HUES48 (cell line): ENCODE measurements at regions not wholly inside any gene's neighbourhood (a gene's known extent, or its start where the extent isn't known, plus 50 kb on each side); places are given as distances from the start of the nearest gene placed in this dataset.

Experiments
- H3K27ac ChIP-seq: one replicate; pipeline ENCODE4 v1.7.0; 2013; ENCODE audit warnings: low read depth, low read length, inconsistent platforms
- H3K27me3 ChIP-seq: 2 replicates; pipeline ENCODE4 v1.6.1; 2013; ENCODE audit warnings: mild to moderate bottlenecking, low read length; ENCODE audit not compliant: control insufficient read depth, insufficient read depth
- H3K36me3 ChIP-seq: 2 replicates; pipeline ENCODE4 v1.6.1; 2013; ENCODE audit warnings: low read length; ENCODE audit not compliant: control insufficient read depth, insufficient read depth
- H3K4me1 ChIP-seq: 2 replicates; pipeline ENCODE4 v1.6.1; 2013; ENCODE audit warnings: mild to moderate bottlenecking, low read length; ENCODE audit not compliant: control insufficient read depth, insufficient read depth
- H3K4me3 ChIP-seq: 2 replicates; pipeline ENCODE4 v1.5.1; 2013; ENCODE audit warnings: mild to moderate bottlenecking, low read depth, low read length
- H3K9ac ChIP-seq: 2 replicates; pipeline ENCODE4 v1.6.1; 2013; ENCODE audit warnings: mild to moderate bottlenecking, low read depth, low read length, moderate library complexity
- H3K9me3 ChIP-seq: 2 replicates; pipeline ENCODE4 v1.6.1; 2013; ENCODE audit warnings: low read length; ENCODE audit not compliant: control insufficient read depth, insufficient read depth

DNA sequence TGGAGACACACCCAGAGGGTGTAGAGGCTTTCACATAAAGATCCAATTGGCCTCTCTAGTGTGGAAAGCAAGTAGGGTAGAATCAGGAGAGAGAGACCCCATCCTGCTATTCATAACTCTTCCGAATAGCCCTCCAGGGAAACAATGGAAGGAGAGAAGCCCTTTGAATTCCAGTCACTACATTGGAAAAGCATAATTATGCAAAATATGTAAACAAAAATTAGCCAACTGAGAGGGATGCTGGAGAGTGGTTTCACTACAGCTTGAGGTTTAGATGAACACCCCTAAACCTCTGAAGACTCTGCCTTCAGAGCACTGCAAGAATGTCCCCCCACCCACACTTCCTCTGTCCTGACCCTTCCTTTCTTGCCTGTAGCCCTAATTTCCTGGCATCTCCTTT, 197.3 kb upstream of the ANKRD55 start:
- Histone ChIP-seq H3K27me3 (no peaks in the 10 kb centered on the region), H3K4me3 (no peak overlapping the region), H3K4me1 (no peaks in the 10 kb centered on the region), H3K9me3 (no peaks in the 10 kb centered on the region), H3K9ac (no peak overlapping the region), H3K27ac (no peak overlapping the region), H3K36me3 (no peaks in the 10 kb centered on the region)

- no peaks in the 10 kb centered on the region for H3K36me3 ChIP-seq
Measured at GRCh38 chr5:56429110-56429561, 196.0 kb upstream of the ANKRD55 start.

DNA sequence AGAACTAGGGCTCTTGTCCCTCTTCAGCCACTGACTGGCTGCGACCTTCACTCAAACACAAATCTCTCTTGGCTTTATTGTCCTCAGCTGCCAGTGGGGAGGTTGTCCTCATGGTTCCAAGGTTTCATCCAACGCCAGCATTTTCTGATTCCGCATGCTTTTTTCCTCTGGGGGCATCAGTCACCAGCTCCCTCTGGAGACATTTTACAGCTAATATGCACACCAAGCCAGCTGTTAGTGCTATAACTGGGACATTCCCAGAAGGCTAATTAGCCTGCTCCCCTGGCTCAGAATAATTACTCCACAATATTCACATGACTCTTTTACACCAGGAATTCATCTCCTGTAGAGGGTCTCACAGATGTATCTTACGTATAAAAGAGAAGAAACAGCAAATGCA, 193.6 kb upstream of the ANKRD55 start:
- H3K36me3 ChIP-seq, result no peaks in the 10 kb centered on the region
- no peak overlapping the region for H3K9ac ChIP-seq

More at GRCh38 chr5:56429110-56429561, 196.0 kb upstream of the ANKRD55 start:
- H3K27ac ChIP-seq, result no peak overlapping the region
- no peaks in the 10 kb centered on the region for H3K9me3 ChIP-seq
- H3K27me3 ChIP-seq, result no peaks in the 10 kb centered on the region
- no peaks in the 10 kb centered on the region for H3K4me1 ChIP-seq
- no peak overlapping the region for H3K9ac ChIP-seq
- no peak overlapping the region for H3K4me3 ChIP-seq

DNA sequence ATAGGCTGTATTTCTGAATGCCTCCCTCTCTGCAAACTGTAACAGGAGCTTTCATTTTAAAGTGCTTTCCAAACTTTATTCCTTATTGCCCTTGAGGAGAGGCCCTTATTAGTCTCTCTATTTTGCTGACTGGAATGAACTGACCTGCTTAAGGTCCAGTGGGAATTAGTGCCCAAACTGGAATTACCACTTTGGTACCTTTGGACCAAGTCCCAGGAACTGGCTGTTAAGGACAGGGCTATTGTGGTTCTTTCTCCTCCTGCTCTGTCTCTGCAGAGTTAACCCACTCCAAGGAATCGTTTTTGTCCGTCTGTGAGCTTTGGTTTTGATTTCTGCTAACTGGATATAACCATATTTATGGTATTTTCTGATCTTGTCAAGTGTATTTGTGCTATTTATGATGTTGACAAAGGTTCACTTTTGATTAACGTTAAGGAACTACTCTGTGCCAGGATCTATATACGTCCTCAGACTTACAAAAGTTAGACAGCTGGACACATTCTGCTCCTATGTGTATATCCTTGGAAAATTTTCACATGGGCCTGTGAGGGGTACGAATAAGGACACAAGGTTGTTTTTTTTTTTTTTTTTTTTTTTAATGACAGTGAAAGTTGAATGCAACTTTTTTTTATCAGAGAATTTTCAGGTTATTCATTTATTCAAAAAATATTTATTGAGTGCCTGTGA, 189.1 kb upstream of the ANKRD55 start:
- no peaks in the 10 kb centered on the region for H3K36me3 ChIP-seq
- no peak overlapping the region for H3K4me3 ChIP-seq
- no peak overlapping the region for H3K27ac ChIP-seq
- no peaks in the 10 kb centered on the region for H3K4me1 ChIP-seq
- H3K27me3 ChIP-seq, result no peaks in the 10 kb centered on the region
- no peaks in the 10 kb centered on the region for H3K9me3 ChIP-seq
- no peak overlapping the region for H3K9ac ChIP-seq

More for the DNA sequence above, 193.6 kb upstream of the ANKRD55 start:
- no peaks in the 10 kb centered on the region for H3K27me3 ChIP-seq
- no peak overlapping the region for H3K27ac ChIP-seq
- no peaks in the 10 kb centered on the region for H3K9me3 ChIP-seq
- no peaks in the 10 kb centered on the region for H3K4me1 ChIP-seq
- H3K4me3 ChIP-seq, result no peak overlapping the region

DNA sequence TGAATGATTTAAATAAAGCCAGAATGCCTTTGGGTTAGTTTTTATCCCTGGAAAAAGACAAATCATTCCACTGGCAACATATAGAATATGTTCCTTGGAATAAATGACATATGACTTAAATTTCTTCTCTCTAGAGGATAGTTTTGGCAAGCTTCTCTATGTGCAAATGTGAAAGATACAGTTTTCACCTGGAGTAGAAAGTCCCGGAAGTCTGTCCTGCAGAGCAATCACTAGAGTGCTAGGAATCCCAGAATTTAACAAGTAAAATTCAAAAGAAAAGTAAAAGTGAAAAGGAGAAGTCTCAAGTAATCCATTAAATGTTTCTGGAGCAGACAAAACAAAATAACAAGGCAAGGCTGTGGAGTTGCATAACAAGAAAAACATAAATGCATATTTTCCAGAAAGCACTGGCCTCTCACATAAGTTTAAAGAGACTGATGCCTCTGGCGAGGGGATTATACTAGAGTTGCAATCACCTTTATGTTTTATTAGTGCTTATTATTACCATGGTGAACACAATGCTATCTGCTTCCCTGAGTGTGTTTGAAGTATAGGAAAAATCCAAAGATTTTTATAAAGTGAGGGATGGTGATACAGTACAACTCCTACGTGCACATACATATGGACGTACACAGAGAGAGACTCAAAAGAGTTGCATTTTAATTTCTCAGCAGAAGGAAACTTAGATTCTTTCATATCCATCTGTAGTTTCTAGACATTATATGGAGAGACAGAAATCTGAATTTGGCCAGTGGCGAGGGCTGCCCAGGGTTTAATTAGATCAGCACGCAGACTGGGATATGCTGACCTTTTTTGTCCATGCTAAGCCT, 188.3 kb upstream of the ANKRD55 start:
- no peaks in the 10 kb centered on the region for H3K4me1 ChIP-seq
- no peak overlapping the region for H3K4me3 ChIP-seq
- no peaks in the 10 kb centered on the region for H3K27me3 ChIP-seq
- H3K36me3 ChIP-seq, result no peaks in the 10 kb centered on the region
- H3K27ac ChIP-seq, result no peak overlapping the region
- no peaks in the 10 kb centered on the region for H3K9me3 ChIP-seq
- H3K9ac ChIP-seq, result no peak overlapping the region

GRCh38 chr5:56420323-56420722, 187.2 kb upstream of the ANKRD55 start:
- no peak overlapping the region for H3K9ac ChIP-seq
- no peak overlapping the region for H3K27ac ChIP-seq
- H3K9me3 ChIP-seq, result no peaks in the 10 kb centered on the region
- H3K4me1 ChIP-seq, result no peaks in the 10 kb centered on the region
- no peak overlapping the region for H3K4me3 ChIP-seq
- no peaks in the 10 kb centered on the region for H3K36me3 ChIP-seq
- H3K27me3 ChIP-seq, result no peaks in the 10 kb centered on the region

DNA sequence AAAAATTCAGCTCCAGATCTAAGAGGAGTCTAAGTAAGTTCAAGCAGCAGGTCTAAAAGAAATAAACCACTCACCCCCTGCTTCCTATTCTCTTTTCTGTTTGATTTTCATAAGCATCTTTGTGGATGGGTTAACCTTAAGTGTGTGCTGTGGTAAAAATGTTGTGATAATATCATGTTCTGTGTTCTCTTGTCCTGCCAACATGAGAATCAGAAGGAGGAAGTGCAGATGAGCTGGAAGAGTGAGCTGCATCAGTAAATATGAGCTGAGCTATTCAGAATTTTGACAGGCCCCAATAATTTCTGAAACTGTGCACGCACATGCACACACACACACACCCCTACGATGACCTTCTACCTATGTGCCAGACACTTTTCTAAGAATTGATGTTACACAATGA, 186.5 kb upstream of the ANKRD55 start:
- H3K27ac ChIP-seq, result no peak overlapping the region
- H3K27me3 ChIP-seq, result no peaks in the 10 kb centered on the region
- H3K4me1 ChIP-seq, result no peaks in the 10 kb centered on the region
- no peak overlapping the region for H3K9ac ChIP-seq
- H3K9me3 ChIP-seq, result no peaks in the 10 kb centered on the region
- no peak overlapping the region for H3K4me3 ChIP-seq
- H3K36me3 ChIP-seq, result no peaks in the 10 kb centered on the region

GRCh38 chr5:56415356-56415765, 182.2 kb upstream of the ANKRD55 start:
- H3K9me3 ChIP-seq, result no peaks in the 10 kb centered on the region
- H3K9ac ChIP-seq, result no peak overlapping the region
- H3K27ac ChIP-seq, result no peak overlapping the region
- H3K27me3 ChIP-seq, result no peaks in the 10 kb centered on the region
- no peaks in the 10 kb centered on the region for H3K36me3 ChIP-seq
- H3K4me3 ChIP-seq, result no peak overlapping the region
- no peaks in the 10 kb centered on the region for H3K4me1 ChIP-seq

GRCh38 chr5:56414066-56414465, 180.9 kb upstream of the ANKRD55 start:
- Histone ChIP-seq H3K36me3 (no peaks in the 10 kb centered on the region), H3K9ac (no peak overlapping the region), H3K27me3 (no peaks in the 10 kb centered on the region), H3K4me3 (no peak overlapping the region), H3K4me1 (no peaks in the 10 kb centered on the region), H3K9me3 (no peaks in the 10 kb centered on the region), H3K27ac (no peak overlapping the region)

GRCh38 chr5:56413546-56413945, 180.4 kb upstream of the ANKRD55 start:
- H3K4me3 ChIP-seq, result no peak overlapping the region
- no peaks in the 10 kb centered on the region for H3K36me3 ChIP-seq
- H3K27me3 ChIP-seq, result no peaks in the 10 kb centered on the region
- no peaks in the 10 kb centered on the region for H3K4me1 ChIP-seq
- H3K9ac ChIP-seq, result no peak overlapping the region
- H3K9me3 ChIP-seq, result no peaks in the 10 kb centered on the region
- H3K27ac ChIP-seq, result no peak overlapping the region
